ENCODE measurements at regions not wholly inside any gene's neighbourhood (a gene's known extent, or its start where the extent isn't known, plus 50 kb on each side); places are given as distances from the start of the nearest gene placed in this dataset.

- no peak for TF ChIP-seq ZNF462 (CRISPR knock-in tag; IDR thresholded peaks at IDR 0.05)
Observed at GRCh38 chr3:184461219-184461618, 81.4 kb downstream of the CHRD start (continued).

- TF ChIP-seq POLR2AphosphoS5 (IDR thresholded peaks at IDR 0.05; ENCODE audit: low read depth) = no peak
- TF ChIP-seq ZNF114 (CRISPR knock-in tag; IDR thresholded peaks at IDR 0.05) = no peak
- H3K79me2 ChIP-seq (replicated peaks; ENCODE audit: insufficient read depth) = no peaks in the 10 kb centered on the region
- no peaks in the 10 kb centered on the region for H3K27me3 ChIP-seq (ENCODE audit: insufficient read depth)
- H4K20me1 ChIP-seq (replicated peaks; ENCODE audit: insufficient read depth) = no peaks in the 10 kb centered on the region
- H3K27me3 Mint-ChIP-seq (ENCODE audit: insufficient read depth, low read depth, poor library complexity) = peaks cover 10% of the 10 kb centered on the region
- H3K4me2 ChIP-seq = no peak overlapping the region
- H3K9me3 Mint-ChIP-seq = no peaks in the 10 kb centered on the region
- H3K4me3 ChIP-seq = no peak overlapping the region
- H3K36me3 Mint-ChIP-seq (ENCODE audit: low read depth) = no peaks in the 10 kb centered on the region
- H3K4me3 Mint-ChIP-seq = no peak overlapping the region
- ATAC-seq = no peak
- H3K4me1 ChIP-seq (ENCODE audit: insufficient read depth) = no peaks in the 10 kb centered on the region; the same call in 1 of the 2 replicates
- H3K27ac Mint-ChIP-seq = no peak overlapping the region
- H2AFZ ChIP-seq = 0 out of 2 replicates have a peak overlapping the region, but pooled peaks have one; percentile 59
- no peaks in the 10 kb centered on the region for H3K9me2 ChIP-seq (ENCODE audit: insufficient read depth)
- no peaks in the 10 kb centered on the region for H3F3A ChIP-seq (replicated peaks; ENCODE audit: low read depth)
- H3K36me3 ChIP-seq (ENCODE audit: insufficient read depth) = no peaks in the 10 kb centered on the region
- DNase-seq (ENCODE audit: low spot score) = no peak
- no peak overlapping the region for H3K27ac ChIP-seq (ENCODE audit: low read depth)
- H3K4me1 Mint-ChIP-seq = no peaks in the 10 kb centered on the region
Observed at GRCh38 chr3:184465883-184466412, 86.1 kb downstream of the CHRD start.

- ATAC-seq (no peak), DNase-seq (ENCODE audit: low spot score) (no peak)
- H3K27ac Mint-ChIP-seq = no peak overlapping the region
- H3K79me2 ChIP-seq (replicated peaks; ENCODE audit: insufficient read depth) = no peaks in the 10 kb centered on the region
- no peak overlapping the region for H3K4me3 ChIP-seq
- H3F3A ChIP-seq (replicated peaks; ENCODE audit: low read depth) = no peaks in the 10 kb centered on the region
- no peak overlapping the region for H3K27ac ChIP-seq (ENCODE audit: low read depth)
- H3K36me3 ChIP-seq (ENCODE audit: insufficient read depth) = no peaks in the 10 kb centered on the region
- no peaks in the 10 kb centered on the region; the same call in 1 of the 2 replicates for H3K4me1 ChIP-seq (ENCODE audit: insufficient read depth)
- no peaks in the 10 kb centered on the region for H3K9me2 ChIP-seq (ENCODE audit: insufficient read depth)
- no peaks in the 10 kb centered on the region for H3K9me3 Mint-ChIP-seq
- H3K27me3 ChIP-seq (ENCODE audit: insufficient read depth) = no peaks in the 10 kb centered on the region
- no peaks in the 10 kb centered on the region for H3K36me3 Mint-ChIP-seq (ENCODE audit: low read depth)
- peaks cover 10% of the 10 kb centered on the region for H3K27me3 Mint-ChIP-seq (ENCODE audit: insufficient read depth, low read depth, poor library complexity)
- no peak overlapping the region for H3K4me2 ChIP-seq
- H2AFZ ChIP-seq = 0 out of 2 replicates have a peak overlapping the region, but pooled peaks have one; percentile 59
- H4K20me1 ChIP-seq (replicated peaks; ENCODE audit: insufficient read depth) = no peaks in the 10 kb centered on the region
- no peak overlapping the region for H3K4me3 Mint-ChIP-seq
- no peaks in the 10 kb centered on the region for H3K4me1 Mint-ChIP-seq
- no peak for TF ChIP-seq JUNB (IDR thresholded peaks at IDR 0.05; ENCODE audit: unreplicated experiment)
- no peak for TF ChIP-seq NANOG (IDR thresholded peaks at IDR 0.05; ENCODE audit: borderline replicate concordance)
- TF ChIP-seq REST (IDR thresholded peaks at IDR 0.05; ENCODE audit: unreplicated experiment) = no peak
Observed at GRCh38 chr3:184466413-184466960, 86.6 kb downstream of the CHRD start.

Data from GM23338 (cell line).